PC-9 (cell line): ENCODE measurements at regions not wholly inside any gene's neighbourhood (a gene's known extent, or its start where the extent isn't known, plus 50 kb on each side); places are given as distances from the start of the nearest gene placed in this dataset.

ENCODE experiments used
- CTCF ChIP-seq: fragments of 200-600 bp; sonication (generic); conservative IDR thresholded peaks from 2 replicates; pipeline ENCODE4 v1.6.1; 2017; ENCODE audit warnings: mixed run types, antibody characterized with exemption, mild to moderate bottlenecking, moderate library complexity
- EZH2 ChIP-seq: fragments of 200-600 bp; sonication (generic); IDR thresholded peaks from 2 replicates; pipeline ENCODE4 v1.8.0; 2017; ENCODE audit warnings: antibody characterized with exemption, low read depth

- no peak for TF ChIP-seq CTCF
- TF ChIP-seq EZH2 = no peak
Observed at GRCh38 chr5:162641142-162641813, 573.7 kb downstream of the GABRG2 start.
